Kidney glomerular epithelial cell (primary cell): ENCODE measurements at regions not wholly inside any gene's neighbourhood (a gene's known extent, or its start where the extent isn't known, plus 50 kb on each side); places are given as distances from the start of the nearest gene placed in this dataset.
A peak's percentile ranks its signal among the peaks of the same experiment; 100 is the strongest.

Source experiments
- DNase-seq: peaks from one replicate; lab custom pipeline; 2025; lab: John Stamatoyannopoulos, UW

DNA sequence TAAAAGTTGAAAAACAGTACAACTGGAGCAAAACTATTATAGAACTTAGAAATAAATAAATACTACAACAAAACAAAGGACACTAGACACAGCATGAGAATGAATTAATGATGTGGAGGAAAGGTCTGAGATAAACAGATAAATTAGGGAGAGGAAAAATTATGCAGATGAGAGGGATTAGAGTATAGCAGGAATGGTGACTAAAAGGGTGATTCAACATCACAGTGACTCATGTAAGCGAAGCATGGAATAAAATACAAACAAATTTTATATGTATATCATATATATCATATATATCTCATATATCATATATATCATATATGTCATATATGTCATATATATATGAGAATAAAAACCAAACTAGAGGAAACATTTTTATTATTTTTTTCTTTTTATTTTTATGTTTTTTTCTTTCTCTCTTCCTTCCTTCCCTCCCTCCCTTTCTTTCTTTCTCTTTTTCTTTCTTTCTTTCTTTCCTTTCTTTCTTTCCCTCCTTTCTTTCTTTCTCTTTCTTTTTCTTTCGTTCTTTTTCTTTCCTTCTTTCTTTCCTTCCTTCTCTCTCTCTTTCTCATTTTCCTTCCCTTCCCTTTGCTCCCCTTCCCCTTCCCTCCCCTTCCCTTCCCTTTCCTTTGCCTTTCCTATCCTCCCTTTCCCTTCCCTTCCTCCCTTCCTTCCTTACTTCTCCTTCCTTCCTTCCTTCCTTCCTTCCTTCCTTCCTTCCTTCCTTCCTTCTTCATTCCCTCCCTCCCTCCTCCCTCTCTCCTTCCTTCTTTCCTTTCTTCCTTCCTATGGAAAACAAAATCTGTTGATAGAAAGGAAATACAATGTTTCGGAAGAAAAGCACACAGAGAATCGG, 1014.6 kb downstream of the GRIK2 start:
- no peak for DNase-seq

DNA sequence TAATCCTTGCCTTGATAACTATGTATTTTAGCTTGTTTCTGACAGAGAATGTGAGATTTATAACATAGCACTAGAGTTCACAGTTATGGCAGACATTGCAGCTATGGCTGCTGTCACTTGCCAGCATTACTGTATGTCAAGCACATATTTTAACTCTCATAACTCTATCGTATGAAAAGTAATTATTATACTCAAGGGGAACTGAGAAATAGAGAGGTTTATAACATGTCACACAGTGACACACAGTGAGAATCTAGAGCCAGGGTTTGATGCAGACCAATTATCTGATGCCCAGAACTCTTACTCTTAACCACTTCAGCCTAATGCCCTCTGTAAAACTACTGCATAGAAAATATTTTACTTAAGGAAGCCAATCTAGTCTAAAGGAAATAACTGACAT, 1012.4 kb downstream of the GRIK2 start:
- DNase-seq, result no peak

DNA sequence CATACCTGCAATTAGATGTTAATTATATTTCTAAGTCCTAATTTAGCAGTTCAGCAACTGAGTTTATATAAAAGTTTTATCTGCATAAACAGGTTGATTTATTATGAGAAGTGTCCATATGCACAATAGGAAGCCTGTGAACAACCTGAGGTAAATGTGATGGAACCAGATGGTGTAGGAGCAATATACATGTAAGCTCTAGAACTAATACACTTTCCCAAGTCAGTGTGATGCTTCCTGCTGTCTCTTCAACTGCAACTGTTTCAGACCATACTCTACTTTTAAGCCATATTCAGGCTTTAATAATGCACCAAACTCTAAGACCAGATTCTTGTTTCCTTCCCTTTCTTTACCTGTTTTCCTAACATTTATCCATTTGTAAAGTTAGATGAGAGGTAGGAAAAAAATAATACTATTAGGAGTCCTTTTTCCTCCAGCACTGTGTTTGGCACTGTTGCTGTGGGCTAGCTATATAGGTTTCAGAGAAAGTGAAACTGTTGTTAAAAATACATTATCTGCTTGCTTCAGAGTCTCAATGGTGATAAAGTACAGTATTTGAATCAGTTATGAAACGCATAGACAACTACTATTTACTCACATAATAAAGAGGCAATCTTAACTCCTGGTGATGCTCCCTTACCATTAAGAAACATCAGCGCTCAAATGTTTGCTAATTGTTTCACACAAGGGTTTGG, 1009.3 kb downstream of the GRIK2 start:
- no peak for DNase-seq

DNA sequence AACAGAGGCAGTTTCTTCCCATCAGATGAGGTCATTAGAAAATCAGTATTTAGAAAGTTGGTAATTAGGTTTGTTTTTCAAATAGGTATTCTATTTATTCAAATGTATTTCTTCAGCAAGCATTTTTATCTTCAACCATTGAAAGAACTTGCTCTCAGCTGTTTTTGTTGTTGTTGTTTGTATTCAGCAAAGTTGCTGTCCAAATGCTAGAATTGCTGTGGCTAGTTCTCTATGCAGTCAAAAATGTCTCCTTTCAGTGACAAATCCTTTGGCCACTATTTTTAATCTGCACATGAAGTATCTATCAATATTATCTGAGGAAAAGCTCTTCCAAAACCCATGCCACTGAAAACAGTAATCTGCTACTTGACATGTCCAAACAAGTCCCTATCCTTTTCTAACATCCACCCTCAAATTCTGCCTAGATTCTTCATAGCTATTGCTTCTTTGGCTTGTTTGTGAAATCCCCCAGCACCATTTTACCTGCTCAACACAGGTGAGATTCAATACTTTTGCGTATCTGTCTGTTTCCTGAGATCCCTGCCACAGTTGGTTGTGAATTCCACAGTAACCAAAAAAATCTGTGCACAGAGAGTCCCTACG, 1005.4 kb downstream of the GRIK2 start:
- no peak for DNase-seq

DNA sequence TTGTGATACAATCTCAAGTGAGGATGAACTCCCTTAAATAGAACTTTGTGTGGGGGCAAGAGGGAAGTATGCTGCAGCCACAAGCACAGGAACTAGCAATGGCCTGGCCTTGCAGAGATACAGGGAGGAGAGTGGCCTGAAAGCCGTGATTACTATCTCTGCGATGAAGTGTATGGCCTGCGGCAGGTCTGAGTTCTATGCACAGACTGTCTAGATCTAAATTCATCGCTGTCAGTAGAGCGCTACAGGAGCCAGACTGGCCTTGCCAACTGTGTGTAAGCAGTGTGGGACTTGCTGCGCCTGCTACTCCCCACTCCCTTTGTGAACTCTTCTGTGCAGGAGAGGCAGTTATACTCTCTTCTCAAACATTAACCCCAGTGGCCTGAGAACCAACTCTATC, 997.0 kb downstream of the GRIK2 start:
- no peak for DNase-seq

DNA sequence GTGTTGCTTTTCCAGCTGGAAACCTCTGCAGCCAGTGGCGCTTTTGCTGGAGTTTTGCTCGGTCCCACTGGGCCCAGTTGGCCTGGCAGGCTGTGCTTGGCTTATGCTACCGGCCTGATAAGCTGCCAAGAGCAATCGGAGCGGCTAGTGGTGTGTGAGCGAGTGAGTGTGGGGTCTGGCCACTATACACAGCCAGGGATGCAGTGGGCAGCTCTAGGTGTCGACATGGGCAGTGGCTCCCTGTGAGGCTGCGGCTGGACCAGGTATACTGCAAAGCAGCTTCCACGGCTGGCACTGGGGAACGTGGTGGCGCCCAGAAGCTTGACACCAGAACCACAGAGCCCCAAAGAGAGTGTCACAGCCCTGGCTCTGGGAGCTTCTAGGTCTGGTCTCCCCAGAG, 996.5 kb downstream of the GRIK2 start:
- no peak for DNase-seq

DNA sequence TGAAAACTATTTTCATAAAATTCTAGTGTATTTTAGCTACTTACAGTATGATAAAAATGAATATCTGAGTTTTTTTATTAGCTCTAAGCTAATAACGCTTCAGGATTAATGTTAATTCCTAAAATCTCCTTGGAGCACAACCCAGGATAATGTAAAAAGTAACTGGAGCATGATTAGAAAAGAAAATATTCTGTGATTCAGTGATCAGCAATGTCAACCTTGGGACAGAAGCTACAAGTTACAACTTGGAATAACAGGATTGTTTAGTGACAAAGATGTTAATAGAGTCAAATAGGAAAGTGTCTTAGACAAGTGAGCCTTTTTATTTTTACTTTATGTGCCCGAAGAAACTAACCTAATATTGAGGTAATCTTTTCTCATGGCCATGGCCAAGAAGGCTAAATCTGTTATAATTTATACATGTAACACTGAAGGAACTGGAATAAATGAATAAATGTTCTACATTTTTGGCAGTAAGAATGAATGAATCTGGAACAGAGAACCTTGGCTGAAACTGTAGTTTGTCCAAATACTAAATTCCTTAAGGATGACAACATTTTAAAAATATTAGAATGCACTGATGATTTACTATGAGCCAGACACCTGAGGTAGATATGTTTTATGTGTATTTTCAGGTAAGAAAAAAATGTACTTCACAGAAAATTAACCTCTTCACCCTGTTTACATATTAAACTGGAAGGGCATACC, 994.0 kb downstream of the GRIK2 start:
- DNase-seq, result peak; percentile 13

DNA sequence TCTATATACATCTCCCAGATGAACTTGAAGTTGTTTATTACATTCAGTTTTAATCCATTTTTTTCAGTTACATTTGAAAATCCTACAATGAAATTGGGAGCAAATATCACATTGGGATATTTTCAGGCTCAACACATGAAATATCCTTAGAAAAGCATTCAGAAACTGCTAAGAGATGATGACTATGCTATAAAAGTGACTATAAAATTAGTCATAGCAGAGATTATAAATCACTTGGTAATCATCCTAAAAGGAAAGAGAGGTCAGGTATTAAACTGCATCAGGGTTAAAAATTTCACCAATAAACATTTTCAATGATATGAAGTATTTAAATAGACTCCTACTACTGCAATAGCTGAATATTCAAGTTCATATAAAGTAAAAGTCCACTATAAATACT, 987.7 kb downstream of the GRIK2 start:
- DNase-seq, result no peak

DNA sequence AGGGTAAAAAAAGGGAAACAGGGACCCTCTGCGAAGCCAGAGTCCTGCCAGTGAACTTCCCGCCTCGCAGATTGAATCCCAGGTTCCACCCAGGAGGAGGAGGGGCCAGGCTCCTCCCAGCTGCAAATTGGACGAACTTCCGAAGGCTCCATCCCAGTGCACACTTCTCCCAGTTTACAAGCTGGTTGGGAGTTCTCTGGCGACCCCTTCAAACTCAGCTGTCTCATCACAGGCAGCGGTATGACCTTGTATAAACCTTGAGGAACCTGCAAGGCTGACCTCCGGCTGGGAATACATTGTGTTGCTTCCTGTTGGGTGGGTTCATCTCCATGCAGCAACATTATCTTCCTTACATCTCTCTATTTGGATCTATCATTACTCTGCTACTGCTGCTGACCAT, 962.7 kb downstream of the GRIK2 start:
- no peak for DNase-seq

DNA sequence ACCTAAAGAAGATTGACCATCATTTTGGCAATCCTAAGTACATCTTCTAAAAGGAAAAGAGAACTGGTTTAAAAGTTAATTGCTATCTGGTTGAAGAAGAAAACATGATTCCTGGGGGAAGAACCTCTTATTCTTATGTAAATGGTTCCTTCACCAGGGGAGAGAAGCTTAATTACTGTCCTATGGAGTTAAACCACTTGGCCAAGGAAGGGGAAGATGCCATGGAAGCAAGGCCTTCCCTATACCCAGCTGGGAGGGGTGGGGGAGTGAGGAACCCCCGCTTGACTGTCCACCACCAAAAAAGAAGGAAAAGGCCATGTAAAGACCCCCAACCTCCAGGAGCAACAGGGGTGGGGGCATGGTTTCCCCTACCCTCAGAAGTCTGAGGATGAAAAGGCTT, 962.1 kb downstream of the GRIK2 start:
- no peak for DNase-seq

DNA sequence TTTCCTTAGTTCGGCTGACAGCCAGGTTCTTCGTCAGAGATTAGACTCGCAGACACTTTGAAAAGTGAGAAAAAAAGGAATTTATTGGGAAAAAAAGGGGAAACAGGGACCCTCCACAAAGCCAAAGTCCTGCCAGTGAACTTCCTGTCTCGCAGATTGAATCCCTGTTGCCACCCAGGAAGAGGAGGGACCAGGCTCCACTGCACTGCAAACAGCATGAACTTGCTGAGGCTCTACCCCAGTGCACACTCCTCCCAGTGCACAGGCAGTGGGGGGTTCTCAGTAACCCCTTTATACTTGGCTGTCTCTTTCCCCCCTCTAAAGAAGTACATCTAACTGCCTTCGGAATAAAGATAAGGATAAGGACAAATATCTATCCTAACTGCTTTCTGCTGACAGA, 959.0 kb downstream of the GRIK2 start:
- DNase-seq, result no peak

DNA sequence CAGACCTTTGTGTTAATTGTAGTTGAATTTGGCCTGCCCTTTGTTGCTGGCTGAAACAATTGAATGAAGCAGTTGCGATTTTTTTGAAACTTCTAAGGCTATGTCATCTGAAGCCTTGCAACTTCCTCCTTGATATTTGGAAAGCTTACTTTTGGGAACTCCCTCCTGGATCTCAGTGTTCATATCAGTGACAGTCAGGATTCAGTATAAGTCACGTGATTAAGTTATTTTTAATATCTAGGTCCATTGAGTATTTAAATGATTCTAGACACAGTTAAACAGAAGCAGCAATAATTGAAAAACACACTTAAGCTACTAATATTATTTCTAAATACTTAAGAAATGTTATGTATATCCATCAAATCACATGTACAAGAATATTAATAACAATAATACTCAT, 951.3 kb downstream of the GRIK2 start:
- DNase-seq, result no peak

DNA sequence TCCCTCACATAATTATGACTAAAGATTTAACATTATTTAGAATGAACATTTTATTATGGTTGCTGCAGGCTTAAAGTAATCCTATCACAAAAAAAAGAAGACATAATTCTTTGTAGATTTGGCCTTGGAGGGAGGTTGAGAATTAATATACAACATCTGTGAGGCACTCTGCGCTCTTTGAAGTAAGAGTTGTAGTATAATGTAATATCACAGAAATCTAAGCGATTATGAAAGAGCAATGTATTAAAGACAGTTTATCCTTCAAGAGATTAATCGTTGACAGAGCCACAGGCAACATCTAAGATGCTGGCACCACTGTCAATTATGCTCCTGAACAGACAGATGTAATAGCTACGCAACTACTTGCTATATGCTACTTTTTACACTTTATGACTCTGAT, 946.8 kb downstream of the GRIK2 start:
- no peak for DNase-seq

DNA sequence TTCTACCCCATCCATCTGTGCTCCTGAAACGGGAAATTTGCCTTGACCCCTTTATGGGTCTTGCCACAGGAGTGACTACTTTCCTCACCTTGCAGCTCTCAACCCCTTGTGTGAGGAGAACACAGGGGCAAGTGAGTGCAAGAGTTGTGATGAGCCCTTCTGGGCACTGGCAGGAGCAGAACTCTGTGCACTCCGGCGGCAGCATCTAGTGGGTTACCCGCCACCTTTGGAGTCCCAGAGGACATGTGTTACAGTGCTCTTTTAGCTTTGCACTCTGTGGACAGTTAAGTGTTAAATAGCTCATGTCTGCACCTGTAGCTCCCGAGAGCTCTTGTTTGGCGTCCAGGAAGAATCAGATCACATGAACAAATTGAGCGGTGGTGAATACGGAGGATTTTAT, 940.2 kb downstream of the GRIK2 start:
- DNase-seq, result no peak

DNA sequence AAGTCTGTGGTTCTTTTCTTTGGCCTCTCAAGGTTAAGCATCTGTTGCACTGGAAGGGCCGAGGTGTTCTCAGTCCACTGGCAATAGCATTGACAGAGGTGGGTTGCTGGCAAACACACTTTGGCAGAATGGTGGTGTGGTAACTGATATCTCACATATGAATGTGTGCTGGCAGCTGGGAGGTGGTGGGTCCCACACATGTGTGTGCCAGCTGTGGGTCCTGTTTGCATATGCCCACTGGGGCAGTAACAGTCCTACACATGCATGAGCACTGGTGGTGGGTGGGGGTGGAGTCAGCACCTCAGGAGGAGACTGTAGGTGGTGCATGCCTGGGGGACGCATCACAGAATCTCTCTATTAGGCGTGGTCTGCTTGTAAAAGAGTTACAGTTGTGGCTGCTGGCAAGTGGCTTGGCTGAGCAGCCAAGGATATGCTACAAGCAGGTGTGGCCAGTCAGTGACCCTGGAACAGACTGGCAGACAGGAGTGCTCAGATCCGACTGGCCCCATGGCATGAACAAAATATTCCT, 934.3 kb downstream of the GRIK2 start:
- DNase-seq, result no peak

DNA sequence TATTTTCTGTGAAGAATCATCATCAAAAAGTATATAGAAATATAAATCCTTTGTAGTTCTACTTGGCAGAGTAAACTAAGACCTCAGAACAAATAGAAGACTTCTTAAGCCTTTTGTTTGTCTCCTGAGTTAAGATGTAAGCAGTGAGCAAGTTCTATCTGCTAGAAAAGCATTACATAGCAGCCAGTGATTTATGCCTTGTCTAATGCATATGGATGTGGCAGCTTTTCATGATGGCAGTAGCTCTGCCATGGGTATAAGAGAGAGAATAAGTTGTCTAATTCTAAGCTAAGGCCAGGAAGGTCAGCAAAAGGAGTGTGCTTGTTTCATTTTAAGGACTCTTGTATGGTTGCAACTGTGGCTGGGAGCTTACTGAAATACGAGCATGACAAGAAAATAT, 920.2 kb downstream of the GRIK2 start:
- no peak for DNase-seq

DNA sequence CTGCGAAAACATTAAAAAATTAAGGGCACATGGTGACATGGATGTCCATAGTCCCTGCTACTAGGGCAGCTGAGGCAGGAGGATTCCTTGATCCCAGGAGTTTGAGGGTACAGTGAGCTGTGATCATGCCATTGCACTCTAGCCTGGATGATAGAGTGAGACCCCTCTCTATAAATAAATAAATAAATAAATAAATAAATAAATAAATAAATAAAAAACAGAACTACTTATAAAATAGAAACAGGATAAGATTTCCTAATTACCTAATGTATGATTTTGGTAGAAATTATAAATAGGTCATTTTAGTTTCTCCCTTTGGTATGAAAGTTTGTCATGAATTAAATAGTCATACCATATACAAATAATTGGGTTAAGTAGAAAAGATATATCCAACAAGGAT, 916.2 kb downstream of the GRIK2 start:
- no peak for DNase-seq

DNA sequence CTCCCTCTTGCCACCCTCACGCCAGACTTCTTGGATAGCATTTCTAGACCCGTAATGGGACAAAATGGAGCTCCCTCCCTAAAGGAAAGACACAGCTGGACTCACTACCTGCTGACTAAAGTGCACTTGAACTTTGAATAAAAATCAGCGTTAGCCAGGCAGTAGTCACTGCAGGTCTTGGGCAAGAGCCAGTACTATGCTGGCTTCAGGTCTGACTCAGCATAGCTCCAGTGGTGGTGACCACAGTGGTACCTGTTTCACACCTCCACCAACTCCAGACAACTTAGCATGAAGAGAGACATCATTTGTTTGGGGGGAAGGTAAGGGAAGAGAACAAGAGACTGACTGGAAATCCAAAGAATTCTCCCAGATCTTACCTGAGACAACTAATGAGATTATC, 906.8 kb downstream of the GRIK2 start:
- DNase-seq, result no peak

DNA sequence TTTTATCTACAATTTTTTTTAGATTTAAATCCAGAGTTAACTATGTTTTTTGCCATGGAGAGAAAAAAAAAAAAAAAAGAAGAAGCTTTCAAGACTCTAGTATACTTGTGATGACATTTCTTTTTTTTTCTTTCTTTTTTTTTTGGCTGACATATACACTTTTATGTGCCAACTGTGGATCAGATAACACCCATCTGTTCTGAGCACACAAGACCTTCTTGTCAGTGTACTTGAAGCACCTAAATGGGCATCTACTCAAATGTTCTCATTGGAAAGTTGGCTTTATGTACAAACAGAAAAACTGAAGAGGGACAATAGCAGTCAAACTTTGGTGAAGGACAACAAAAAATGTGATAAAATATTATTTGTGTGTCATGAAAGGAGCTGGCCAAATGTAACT, 904.5 kb downstream of the GRIK2 start:
- no peak for DNase-seq
